GM19035 (cell line): ENCODE measurements at regions not wholly inside any gene's neighbourhood (a gene's known extent, or its start where the extent isn't known, plus 50 kb on each side); places are given as distances from the start of the nearest gene placed in this dataset.
"Not testable (repeated sequence)": the region's sequence is repeated elsewhere in the genome, so short reads cannot be mapped to it uniquely, and the experiment has no call there.

Experiments used
- ATAC-seq: cut with Tn5 transposase; IDR thresholded peaks from one replicate; pipeline ENCODE4 v1.9.1; 2021; ENCODE audit not compliant: unreplicated experiment

DNA sequence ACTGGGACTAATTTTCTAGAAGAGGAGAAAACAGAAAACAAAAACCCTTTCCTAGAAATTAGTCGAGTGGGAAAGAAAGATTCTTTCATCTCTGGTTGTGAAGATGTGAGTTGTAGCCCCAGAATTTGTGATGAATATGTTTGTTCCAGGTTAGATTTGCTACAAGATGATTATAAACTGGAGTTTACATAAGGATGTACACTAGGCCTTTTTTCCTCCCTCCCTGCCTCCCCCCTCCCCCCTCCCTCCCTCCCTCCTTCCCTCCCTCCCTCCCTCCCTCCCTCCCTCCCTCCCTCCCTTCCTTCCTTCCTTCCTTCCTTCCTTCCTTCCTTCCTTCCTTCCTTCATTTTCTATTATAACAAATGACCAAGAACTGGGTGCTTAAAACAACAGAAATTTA is 1502.0 kb downstream of the SI start:
- no peak for ATAC-seq

- no peak for ATAC-seq
Measured at GRCh38 chr3:163573324-163573723, 1505.0 kb downstream of the SI start.

GRCh38 chr3:163572856-163573255 is 1505.4 kb downstream of the SI start:
- no peak for ATAC-seq

DNA sequence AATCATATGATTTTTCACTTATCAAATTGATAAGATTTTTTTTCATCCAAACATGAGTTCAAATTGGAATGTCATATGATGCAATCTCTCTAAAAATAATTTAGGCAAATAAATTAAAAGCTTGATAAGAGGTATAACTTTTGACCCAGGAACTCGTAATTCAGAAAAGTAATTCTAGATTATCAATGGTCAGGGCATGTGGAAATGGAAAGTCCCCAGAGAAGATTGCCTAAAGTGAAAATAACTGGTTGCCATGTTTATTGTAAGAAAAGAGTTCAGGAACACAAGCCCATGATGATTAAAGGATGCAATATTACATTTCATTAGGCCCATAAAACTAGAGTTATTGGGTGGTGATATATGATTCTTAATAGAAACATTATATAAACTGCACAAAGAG is 1514.8 kb downstream of the SI start:
- no peak for ATAC-seq

DNA sequence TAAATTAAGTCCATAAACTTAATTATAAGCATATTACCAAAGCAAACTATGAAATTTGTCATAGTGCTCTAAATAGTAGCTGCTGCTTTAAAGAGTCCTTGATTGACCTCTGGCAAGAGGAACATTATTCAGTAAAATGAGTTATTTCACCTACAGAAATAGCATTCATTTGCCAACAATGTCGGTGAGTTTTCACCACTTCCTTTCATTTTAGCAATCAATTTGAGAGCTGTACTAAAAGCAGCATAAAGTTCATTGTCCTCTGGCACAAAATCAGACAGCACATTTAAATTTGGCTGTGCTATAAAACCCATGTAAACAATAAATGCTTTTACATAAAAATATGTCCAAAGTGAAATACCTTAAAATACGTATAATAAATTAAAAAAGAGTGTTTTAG is 1515.7 kb downstream of the SI start:
- no peak for ATAC-seq

DNA sequence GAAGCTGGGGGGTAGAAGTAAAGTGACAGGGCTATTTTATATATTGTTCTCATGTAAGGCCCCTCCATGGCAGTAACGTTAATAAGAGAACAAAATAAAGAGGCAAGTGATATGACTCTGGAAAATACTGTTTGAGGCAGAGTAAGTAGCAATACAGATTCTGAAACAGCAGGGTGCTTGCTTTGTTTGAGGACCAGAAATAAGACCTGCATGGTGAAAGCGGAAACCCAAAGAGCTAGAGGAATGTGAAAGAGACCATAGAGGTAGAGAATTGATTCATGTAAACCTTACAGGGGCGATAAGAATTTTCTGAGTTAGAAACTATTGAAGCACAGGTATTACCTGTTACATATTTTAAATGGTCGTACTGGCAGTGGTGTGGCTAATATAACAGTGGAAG is 1517.1 kb downstream of the SI start:
- ATAC-seq, result no peak

DNA sequence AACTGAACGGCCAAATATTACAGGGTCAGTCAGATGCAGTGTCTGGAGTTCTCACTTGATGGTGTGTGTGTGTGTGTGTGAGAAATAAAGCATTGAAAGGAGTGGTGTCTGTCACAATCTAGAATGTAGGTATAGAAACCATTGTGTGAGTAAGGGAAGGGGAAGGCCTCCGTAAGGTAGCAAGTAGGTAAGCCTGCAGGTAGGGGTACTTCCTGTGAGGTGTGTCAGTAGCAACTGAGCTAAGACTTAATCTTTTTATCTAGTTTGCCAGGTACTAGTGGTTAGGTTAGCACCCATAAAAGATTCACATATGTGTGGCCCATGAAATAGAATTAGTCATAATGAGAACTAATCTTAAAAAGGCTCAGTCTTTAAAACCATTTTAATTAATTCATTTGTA is 1517.8 kb downstream of the SI start:
- no peak for ATAC-seq

DNA sequence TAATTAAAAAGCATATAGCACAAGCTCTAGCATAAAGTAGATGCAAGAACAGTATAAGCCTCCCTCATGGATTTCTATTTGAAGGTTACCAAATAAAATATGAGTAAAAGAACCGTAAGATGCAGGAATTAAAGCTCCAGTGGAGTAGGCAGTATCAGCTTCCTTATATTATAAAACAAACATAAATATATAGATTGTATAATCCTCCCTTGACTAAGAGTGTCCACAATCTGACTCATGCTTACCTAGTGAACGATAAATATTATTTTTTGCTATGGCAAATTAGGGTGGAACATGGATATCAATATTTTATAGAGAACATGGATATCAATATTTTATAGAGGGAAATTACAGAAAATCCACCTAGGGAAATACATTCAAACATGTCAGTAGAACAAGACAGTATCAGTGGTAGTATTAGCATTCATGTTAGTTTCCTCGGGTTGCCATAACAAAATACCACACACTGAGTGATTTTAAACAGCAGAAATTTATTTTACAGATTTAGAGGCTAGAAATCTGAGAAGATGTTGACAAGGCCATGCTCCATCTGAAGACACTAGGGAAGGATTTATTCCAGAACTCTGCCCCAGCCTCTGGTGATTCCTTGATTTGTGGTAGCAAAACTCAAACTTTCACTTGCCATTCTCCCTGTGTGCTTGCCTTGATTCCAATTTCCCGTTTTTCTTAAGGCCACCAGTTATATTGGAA is 1521.3 kb downstream of the SI start:
- ATAC-seq, result no peak

GRCh38 chr3:163555918-163556317 is 1522.4 kb downstream of the SI start:
- no peak for ATAC-seq

DNA sequence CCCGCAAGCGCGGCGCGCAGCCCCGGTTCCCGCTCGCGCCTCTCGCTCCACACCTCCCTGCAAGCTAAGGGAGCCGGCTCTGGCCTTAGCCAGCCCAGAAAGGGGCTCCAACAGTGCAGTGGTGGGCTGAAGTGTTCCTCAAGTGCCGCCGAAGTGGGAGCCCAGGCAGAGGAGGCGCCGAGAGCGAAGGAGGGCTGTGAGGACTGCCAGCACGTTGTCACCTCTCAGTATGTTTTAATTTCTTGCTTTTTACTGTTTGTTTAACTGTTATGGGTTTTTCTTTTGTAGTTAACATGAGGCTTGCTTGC is 1525.7 kb downstream of the SI start:
- ATAC-seq, result no peak

DNA sequence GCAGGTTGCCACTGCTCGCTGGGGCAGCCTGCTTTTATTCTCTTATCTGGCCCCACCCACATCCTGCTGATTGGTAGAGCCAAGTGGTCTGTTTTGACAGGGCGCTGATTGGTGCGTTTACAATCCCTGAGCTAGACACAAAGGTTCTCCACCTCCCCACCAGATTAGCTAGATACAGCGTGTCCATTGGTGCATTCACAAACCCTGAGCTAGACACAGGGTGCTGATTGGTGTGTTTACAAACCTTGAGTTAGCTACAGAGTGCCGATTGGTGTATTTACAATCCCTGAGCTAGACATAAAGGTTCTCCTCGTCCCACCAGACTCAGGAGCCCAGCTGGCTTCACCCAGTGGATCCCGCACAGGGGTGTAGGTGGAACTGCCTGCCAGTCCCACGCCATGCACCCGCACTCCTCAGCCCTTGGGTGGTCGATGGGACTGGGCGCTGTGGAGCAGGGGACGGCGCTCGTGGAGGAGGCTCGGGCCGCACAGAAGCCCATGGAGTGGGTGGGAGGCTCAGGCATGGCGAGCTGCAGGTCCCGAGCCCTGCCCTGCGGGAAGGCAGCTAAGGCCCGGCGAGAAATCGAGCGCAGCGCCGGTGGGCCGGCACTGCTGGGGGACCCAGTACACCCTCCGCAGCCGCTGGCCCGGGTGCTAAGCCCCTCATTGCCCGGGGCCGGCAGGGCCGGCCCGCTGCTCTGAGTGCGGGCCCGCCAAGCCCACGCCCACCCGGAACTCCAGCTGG is 1526.2 kb downstream of the SI start:
- not testable (repeated sequence) for ATAC-seq

DNA sequence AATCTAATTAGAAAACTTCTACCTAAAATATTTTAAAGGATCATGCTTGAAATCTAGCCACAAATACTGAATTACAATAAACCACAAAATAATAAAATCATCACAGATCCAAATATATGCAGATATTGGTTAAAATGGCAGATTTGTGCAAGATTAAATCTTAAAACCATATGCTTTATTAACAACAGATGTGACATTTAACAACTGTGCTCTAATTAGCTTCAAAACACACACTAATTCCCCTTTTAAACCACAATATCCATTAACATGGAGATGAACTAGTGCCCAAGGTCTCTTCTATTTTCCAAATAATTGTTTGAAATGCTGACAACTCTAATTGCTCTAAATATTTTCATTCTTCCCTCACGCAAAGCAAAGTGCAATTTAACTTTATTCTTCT is 1530.3 kb downstream of the SI start:
- no peak for ATAC-seq

- ATAC-seq, result no peak
Measured at GRCh38 chr3:163547014-163547685, 1531.1 kb downstream of the SI start.

- ATAC-seq, result no peak
Measured at GRCh38 chr3:163543662-163544061, 1534.6 kb downstream of the SI start.

- no peak for ATAC-seq
Measured at GRCh38 chr3:163541629-163542028, 1536.7 kb downstream of the SI start.

DNA sequence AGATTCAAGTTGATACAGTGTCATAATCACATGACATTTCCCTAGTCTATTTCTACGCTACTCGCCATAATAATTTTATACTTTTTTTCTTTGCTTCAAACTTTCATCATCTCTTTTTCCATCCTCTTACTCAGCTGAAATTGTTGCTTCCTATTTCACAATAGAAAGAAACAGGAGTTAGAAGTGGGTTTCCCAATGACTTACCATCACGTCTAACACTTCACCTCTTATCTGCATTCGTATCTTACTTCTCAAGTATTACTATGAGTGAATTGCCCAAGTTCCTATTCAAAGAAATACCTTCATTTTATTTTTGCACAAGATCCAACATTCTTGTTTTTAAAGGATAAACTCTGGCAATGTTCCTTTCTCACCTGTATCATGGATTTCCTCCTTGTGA is 1539.9 kb downstream of the SI start:
- ATAC-seq, result no peak

- no peak for ATAC-seq
Measured at GRCh38 chr3:163533381-163533780, 1544.9 kb downstream of the SI start.

DNA sequence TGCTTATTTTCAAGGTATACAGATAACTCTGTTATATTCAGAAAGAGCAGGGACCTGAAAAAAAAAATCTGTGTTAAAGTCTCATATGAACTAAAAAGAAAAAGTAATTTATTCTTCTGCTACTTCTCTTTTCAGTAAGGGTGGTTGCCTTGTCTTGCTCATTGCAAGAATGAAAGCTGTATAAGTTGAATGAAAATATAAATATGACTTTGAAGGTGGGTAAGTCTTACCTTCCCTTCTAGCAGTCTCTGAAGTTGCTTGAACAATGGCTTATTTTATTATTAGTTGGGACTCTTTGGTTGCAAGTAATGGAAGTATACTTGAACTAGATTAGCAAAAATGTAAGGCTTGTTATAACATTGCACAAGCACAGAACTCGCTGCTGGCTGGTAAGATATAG is 1554.9 kb downstream of the SI start:
- no peak for ATAC-seq

- no peak for ATAC-seq
Measured at GRCh38 chr3:163521261-163521660, 1557.0 kb downstream of the SI start.

DNA sequence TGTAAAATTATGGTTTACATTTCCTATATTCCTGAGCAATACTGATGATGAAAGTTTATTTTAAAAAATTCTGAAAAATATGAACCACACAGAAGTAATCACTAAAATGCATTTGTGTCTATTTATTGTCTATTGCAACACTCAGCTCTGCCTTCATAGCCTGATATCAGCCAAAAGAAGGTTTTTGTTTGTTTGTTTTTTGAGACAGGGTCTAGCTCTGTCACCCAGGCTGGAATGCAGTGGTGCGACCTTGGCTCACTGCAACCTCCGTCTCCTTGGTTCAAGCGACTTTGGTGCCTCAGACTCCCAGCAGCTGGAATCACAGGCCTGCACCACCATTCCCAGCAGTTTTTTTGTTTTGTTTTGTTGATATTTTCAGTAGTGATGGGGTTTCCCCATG is 1560.2 kb downstream of the SI start:
- no peak for ATAC-seq

DNA sequence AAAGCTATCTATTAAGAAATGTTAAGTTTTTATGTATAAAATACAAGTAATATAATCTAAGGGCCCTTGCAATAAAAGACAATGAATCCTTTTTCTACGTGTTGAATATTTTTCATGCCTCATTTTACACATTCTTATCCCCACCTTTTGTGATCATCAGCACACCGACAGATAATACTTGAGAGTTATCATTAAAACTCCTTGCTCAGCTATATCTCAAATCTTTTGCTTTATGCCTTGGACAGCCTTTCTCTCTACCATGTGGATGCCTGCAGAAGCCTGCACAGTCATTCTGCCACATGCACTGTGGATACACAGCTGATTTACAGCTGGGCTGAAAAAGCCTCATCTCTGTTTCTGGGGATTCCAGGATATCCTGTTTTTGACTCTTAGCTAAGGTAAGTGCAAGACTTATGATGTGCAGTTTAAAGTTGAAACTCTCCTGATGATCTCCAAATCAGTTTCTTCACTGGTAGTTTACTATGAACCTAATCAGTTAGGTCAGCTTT is 1565.1 kb downstream of the SI start:
- ATAC-seq, result no peak

GRCh38 chr3:163508206-163508605 is 1570.1 kb downstream of the SI start:
- ATAC-seq, result no peak
